ENCODE measurements at regions not wholly inside any gene's neighbourhood (a gene's known extent, or its start where the extent isn't known, plus 50 kb on each side); places are given as distances from the start of the nearest gene placed in this dataset.

DNA sequence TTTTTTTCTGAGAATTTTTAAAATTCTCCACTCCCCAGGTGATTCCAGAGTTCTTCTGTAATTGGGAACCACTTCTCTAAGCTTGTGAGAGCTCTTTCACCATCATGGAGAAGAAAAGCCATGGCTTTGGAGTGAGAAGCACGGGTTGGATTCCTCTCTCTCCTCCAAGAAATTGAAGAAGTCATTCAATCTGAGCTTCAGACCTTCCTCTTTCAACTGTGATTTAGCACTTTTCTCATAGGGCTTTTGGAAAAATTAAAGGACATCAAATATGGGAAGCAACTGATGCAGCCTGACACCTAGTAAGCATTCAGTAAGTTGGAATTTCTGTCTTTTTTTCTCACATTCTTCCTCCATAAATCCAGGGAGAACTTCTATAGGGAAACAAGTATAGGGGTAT is 580.4 kb upstream of the KLF4 start:
- no peaks in the 10 kb centered on the region for H3K4me1 ChIP-seq (ENCODE audit: control insufficient read depth in 5 of 5, insufficient read depth in 5 of 5, low read length in 5 of 5)
- H3K9me3 ChIP-seq (ENCODE audit: control insufficient read depth in 5 of 5, low read length in 5 of 5) = no peaks in the 10 kb centered on the region
- H3K27ac ChIP-seq (ENCODE audit: low read depth, low read length) = no peak overlapping the region
- H3K36me3 ChIP-seq (ENCODE audit: control insufficient read depth in 5 of 5, insufficient read depth in 5 of 5, low read length in 5 of 5) = no peaks in the 10 kb centered on the region
- H3K27me3 ChIP-seq (ENCODE audit: control insufficient read depth in 5 of 5, insufficient read depth in 4 of 5, low read length in 5 of 5) = no peaks in the 10 kb centered on the region
- no peak overlapping the region for H3K9ac ChIP-seq (ENCODE audit: low read length in 5 of 5)
- no peak overlapping the region for H3K4me3 ChIP-seq (ENCODE audit: low read depth in 1 of 5, low read length in 5 of 5)

DNA sequence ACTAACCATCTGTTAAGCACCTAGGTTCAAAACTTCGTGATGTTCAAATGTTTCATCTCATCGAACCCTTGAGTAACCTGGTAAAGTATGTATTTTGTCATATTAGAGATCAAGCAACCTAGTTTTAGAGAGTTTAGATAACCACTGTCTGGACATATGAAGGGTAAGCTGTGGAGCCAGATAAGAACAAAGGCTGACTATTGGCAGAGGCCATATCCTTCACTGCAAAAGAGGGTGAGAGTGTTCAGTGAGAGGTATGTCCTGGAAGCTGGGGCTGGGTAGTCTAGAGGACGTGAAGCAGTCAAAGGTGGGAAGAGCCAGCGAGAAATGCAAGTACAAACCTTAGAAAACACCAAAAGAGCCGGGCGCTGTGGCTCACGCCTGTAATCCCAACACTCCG is 573.1 kb upstream of the KLF4 start:
- Histone ChIP-seq H3K9me3 (ENCODE audit: control insufficient read depth in 5 of 5, low read length in 5 of 5) (no peaks in the 10 kb centered on the region), H3K4me3 (ENCODE audit: low read depth in 1 of 5, low read length in 5 of 5) (no peak overlapping the region)

GRCh38 chr9:108060175-108060574 is 570.6 kb upstream of the KLF4 start:
- Histone ChIP-seq H3K36me3 (ENCODE audit: control insufficient read depth in 5 of 5, insufficient read depth in 5 of 5, low read length in 5 of 5) (no peaks in the 10 kb centered on the region), H3K27ac (ENCODE audit: low read depth, low read length) (no peak overlapping the region), H3K4me3 (ENCODE audit: low read depth in 1 of 5, low read length in 5 of 5) (no peak overlapping the region), H3K27me3 (ENCODE audit: control insufficient read depth in 5 of 5, insufficient read depth in 4 of 5, low read length in 5 of 5) (no peaks in the 10 kb centered on the region), H3K9me3 (ENCODE audit: control insufficient read depth in 5 of 5, low read length in 5 of 5) (no peaks in the 10 kb centered on the region), H3K4me1 (ENCODE audit: control insufficient read depth in 5 of 5, insufficient read depth in 5 of 5, low read length in 5 of 5) (peaks cover 0 to 15% (median 8%) of the 10 kb centered on the region in 5 donors), H3K9ac (ENCODE audit: low read length in 5 of 5) (no peak overlapping the region)

More for the DNA sequence above, 573.1 kb upstream of the KLF4 start:
- Histone ChIP-seq H3K9ac (ENCODE audit: low read length in 5 of 5) (no peak overlapping the region), H3K27ac (ENCODE audit: low read depth, low read length) (no peak overlapping the region), H3K27me3 (ENCODE audit: control insufficient read depth in 5 of 5, insufficient read depth in 4 of 5, low read length in 5 of 5) (no peaks in the 10 kb centered on the region), H3K36me3 (ENCODE audit: control insufficient read depth in 5 of 5, insufficient read depth in 5 of 5, low read length in 5 of 5) (no peaks in the 10 kb centered on the region), H3K4me1 (ENCODE audit: control insufficient read depth in 5 of 5, insufficient read depth in 5 of 5, low read length in 5 of 5) (peaks cover 0 to 6% (median 0%) of the 10 kb centered on the region in 5 donors)

- Histone ChIP-seq H3K9ac (ENCODE audit: low read length in 5 of 5) (no peak overlapping the region), H3K4me1 (ENCODE audit: control insufficient read depth in 5 of 5, insufficient read depth in 5 of 5, low read length in 5 of 5) (peaks cover 0 to 29% (median 17%) of the 10 kb centered on the region in 5 donors), H3K27ac (ENCODE audit: low read depth, low read length) (no peak overlapping the region), H3K4me3 (ENCODE audit: low read depth in 1 of 5, low read length in 5 of 5) (no peak overlapping the region), H3K36me3 (ENCODE audit: control insufficient read depth in 5 of 5, insufficient read depth in 5 of 5, low read length in 5 of 5) (no peaks in the 10 kb centered on the region), H3K9me3 (ENCODE audit: control insufficient read depth in 5 of 5, low read length in 5 of 5) (no peaks in the 10 kb centered on the region), H3K27me3 (ENCODE audit: control insufficient read depth in 5 of 5, insufficient read depth in 4 of 5, low read length in 5 of 5) (no peaks in the 10 kb centered on the region)
Measured at GRCh38 chr9:108058135-108058814, 568.7 kb upstream of the KLF4 start.

- peak overlapping the region; percentile 7 for H3K27ac ChIP-seq (ENCODE audit: low read depth, low read length)
- H3K4me3 ChIP-seq (ENCODE audit: low read depth in 1 of 5, low read length in 5 of 5) = no peak overlapping the region
- H3K36me3 ChIP-seq (ENCODE audit: control insufficient read depth in 5 of 5, insufficient read depth in 5 of 5, low read length in 5 of 5) = no peaks in the 10 kb centered on the region
- no peak overlapping the region for H3K9ac ChIP-seq (ENCODE audit: low read length in 5 of 5)
- no peaks in the 10 kb centered on the region for H3K27me3 ChIP-seq (ENCODE audit: control insufficient read depth in 5 of 5, insufficient read depth in 4 of 5, low read length in 5 of 5)
- H3K4me1 ChIP-seq (ENCODE audit: control insufficient read depth in 5 of 5, insufficient read depth in 5 of 5, low read length in 5 of 5) = peaks cover 0 to 32% (median 18%) of the 10 kb centered on the region in 5 donors
- H3K9me3 ChIP-seq (ENCODE audit: control insufficient read depth in 5 of 5, low read length in 5 of 5) = no peaks in the 10 kb centered on the region
Measured at GRCh38 chr9:108057421-108058134, 568.0 kb upstream of the KLF4 start.

DNA sequence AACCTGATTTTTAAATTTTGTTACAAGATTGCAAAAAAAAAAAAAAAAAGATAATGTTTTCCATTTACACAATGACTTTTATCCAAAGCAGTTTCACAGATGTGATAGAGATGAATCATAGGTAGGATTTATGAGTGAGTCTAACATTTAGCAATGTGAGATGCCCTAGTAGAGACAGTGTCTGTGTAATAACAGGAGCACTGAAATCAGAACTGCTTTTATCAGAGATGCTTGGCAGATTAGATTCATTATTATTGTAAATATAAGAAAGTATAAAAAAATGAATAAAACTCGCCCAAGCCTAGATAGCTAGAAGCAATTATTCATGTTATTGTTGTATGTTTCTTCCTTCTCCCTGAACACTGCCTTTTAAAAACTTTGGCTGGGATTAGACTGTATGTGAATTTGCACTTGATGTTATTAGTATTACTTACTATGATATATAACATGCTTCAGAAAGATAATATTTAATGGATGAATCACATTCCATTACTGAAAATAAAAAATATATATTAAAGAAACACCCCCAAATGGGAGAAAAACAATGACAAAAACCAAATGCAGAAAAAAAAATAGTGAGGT is 567.3 kb upstream of the KLF4 start:
- no peaks in the 10 kb centered on the region for H3K27me3 ChIP-seq (ENCODE audit: control insufficient read depth in 5 of 5, insufficient read depth in 4 of 5, low read length in 5 of 5)
- no peak overlapping the region for H3K9ac ChIP-seq (ENCODE audit: low read length in 5 of 5)
- no peaks in the 10 kb centered on the region for H3K9me3 ChIP-seq (ENCODE audit: control insufficient read depth in 5 of 5, low read length in 5 of 5)
- no peak overlapping the region for H3K4me3 ChIP-seq (ENCODE audit: low read depth in 1 of 5, low read length in 5 of 5)
- peaks cover 0 to 32% (median 18%) of the 10 kb centered on the region in 5 donors for H3K4me1 ChIP-seq (ENCODE audit: control insufficient read depth in 5 of 5, insufficient read depth in 5 of 5, low read length in 5 of 5)
- peak overlapping the region; percentile 7 for H3K27ac ChIP-seq (ENCODE audit: low read depth, low read length)
- no peaks in the 10 kb centered on the region for H3K36me3 ChIP-seq (ENCODE audit: control insufficient read depth in 5 of 5, insufficient read depth in 5 of 5, low read length in 5 of 5)

GRCh38 chr9:108056084-108056804 is 566.7 kb upstream of the KLF4 start:
- Histone ChIP-seq H3K9me3 (ENCODE audit: control insufficient read depth in 5 of 5, low read length in 5 of 5) (no peaks in the 10 kb centered on the region), H3K27me3 (ENCODE audit: control insufficient read depth in 5 of 5, insufficient read depth in 4 of 5, low read length in 5 of 5) (no peaks in the 10 kb centered on the region), H3K4me3 (ENCODE audit: low read depth in 1 of 5, low read length in 5 of 5) (no peak overlapping the region), H3K27ac (ENCODE audit: low read depth, low read length) (no peak overlapping the region), H3K4me1 (ENCODE audit: control insufficient read depth in 5 of 5, insufficient read depth in 5 of 5, low read length in 5 of 5) (peaks cover 0 to 35% (median 18%) of the 10 kb centered on the region in 5 donors), H3K36me3 (ENCODE audit: control insufficient read depth in 5 of 5, insufficient read depth in 5 of 5, low read length in 5 of 5) (no peaks in the 10 kb centered on the region), H3K9ac (ENCODE audit: low read length in 5 of 5) (no peak overlapping the region)

DNA sequence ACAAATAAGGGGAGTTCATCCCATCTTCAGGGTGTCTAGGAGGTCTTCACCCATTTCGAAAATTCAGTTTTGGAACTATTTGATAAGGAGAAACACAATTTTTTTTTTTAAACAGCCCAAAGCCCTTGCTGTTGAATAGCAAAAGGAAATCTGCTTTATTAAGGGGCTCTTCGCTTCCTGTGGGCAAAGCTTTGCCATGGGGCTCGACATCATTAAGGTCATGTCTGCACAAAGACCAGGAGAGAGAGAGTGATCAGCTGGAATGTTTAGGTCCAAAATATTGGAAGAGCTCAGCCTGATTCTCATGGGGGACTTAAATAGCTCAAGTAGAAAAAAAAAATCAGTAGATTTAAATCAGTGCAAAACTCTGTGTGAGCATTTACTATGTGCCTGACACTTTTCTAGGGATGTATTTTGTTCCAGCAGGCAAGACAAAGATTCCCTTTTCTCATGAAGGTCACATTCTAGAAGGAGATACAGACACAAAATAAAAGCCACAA is 564.6 kb upstream of the KLF4 start:
- H3K36me3 ChIP-seq (ENCODE audit: control insufficient read depth in 5 of 5, insufficient read depth in 5 of 5, low read length in 5 of 5) = no peaks in the 10 kb centered on the region
- H3K9me3 ChIP-seq (ENCODE audit: control insufficient read depth in 5 of 5, low read length in 5 of 5) = no peaks in the 10 kb centered on the region
- peaks cover 0 to 35% (median 18%) of the 10 kb centered on the region in 5 donors for H3K4me1 ChIP-seq (ENCODE audit: control insufficient read depth in 5 of 5, insufficient read depth in 5 of 5, low read length in 5 of 5)
- H3K4me3 ChIP-seq (ENCODE audit: low read depth in 1 of 5, low read length in 5 of 5) = peak overlapping the region in 3 of 5 donors; percentile 3 to 30 (median 4)
- H3K27ac ChIP-seq (ENCODE audit: low read depth, low read length) = peak overlapping the region; percentile 42
- H3K27me3 ChIP-seq (ENCODE audit: control insufficient read depth in 5 of 5, insufficient read depth in 4 of 5, low read length in 5 of 5) = no peaks in the 10 kb centered on the region
- H3K9ac ChIP-seq (ENCODE audit: low read length in 5 of 5) = peak overlapping the region in 2 of 5 donors; percentile 29 to 36

DNA sequence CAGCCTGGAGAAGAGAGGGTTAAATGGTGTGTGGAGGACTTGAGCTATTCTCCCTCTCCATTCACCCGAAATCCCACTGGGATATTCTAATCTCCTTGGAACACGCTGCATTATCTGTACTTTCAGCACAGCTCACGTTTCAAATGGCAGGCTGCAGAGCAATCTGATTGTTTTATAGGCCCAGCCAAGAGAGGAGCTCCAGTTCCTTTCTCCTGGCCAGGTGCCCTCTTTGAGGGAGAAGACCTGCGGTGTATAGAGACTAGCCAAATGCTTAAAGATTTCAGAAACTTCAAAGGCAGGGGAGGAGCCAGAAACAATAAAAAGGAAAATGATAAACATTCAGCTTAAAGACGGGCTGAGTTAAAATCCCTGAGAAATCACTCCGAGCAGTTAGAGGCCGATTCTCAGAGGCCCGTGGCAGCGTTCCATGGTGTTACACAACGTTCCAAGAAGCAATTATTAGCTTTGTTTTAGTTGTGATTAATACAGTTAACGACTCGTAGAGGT is 564.0 kb upstream of the KLF4 start:
- no peaks in the 10 kb centered on the region for H3K9me3 ChIP-seq (ENCODE audit: control insufficient read depth in 5 of 5, low read length in 5 of 5)
- H3K27ac ChIP-seq (ENCODE audit: low read depth, low read length) = peak overlapping the region; percentile 42
- H3K36me3 ChIP-seq (ENCODE audit: control insufficient read depth in 5 of 5, insufficient read depth in 5 of 5, low read length in 5 of 5) = no peaks in the 10 kb centered on the region
- H3K9ac ChIP-seq (ENCODE audit: low read length in 5 of 5) = peak overlapping the region in 2 of 5 donors; percentile 29 to 36
- H3K27me3 ChIP-seq (ENCODE audit: control insufficient read depth in 5 of 5, insufficient read depth in 4 of 5, low read length in 5 of 5) = no peaks in the 10 kb centered on the region
- peaks cover 0 to 35% (median 18%) of the 10 kb centered on the region in 5 donors for H3K4me1 ChIP-seq (ENCODE audit: control insufficient read depth in 5 of 5, insufficient read depth in 5 of 5, low read length in 5 of 5)
- H3K4me3 ChIP-seq (ENCODE audit: low read depth in 1 of 5, low read length in 5 of 5) = peak overlapping the region in 4 of 5 donors; percentile 3 to 47 (median 17)

Data from subcutaneous abdominal adipose tissue (tissue), 5 donors.